Progenitor cell of endocrine pancreas (in vitro differentiated cells): ENCODE measurements at regions not wholly inside any gene's neighbourhood (a gene's known extent, or its start where the extent isn't known, plus 50 kb on each side); places are given as distances from the start of the nearest gene placed in this dataset.
A peak's percentile ranks its signal among the peaks of the same experiment; 100 is the strongest.

Experiments
- DNase-seq: peaks from one replicate; pipeline ENCODE4 v3.0.0; 2021; ENCODE audit warnings: low spot score; ENCODE audit not compliant: unreplicated experiment
- H3K27ac Mint-ChIP-seq: 2 replicates; pipeline ENCODE4 v1.8.0; 2021; ENCODE audit warnings: mild to moderate bottlenecking, moderate library complexity, mixed read lengths
- H3K27me3 Mint-ChIP-seq: 2 replicates; pipeline ENCODE4 v1.8.0; 2021; ENCODE audit warnings: mixed read lengths
- H3K36me3 Mint-ChIP-seq: 2 replicates; pipeline ENCODE4 v1.8.0; 2022; ENCODE audit warnings: mixed read lengths; ENCODE audit not compliant: insufficient read depth
- H3K4me1 Mint-ChIP-seq: 2 replicates; pipeline ENCODE4 v1.8.0; 2021; ENCODE audit warnings: low read depth, mixed read lengths
- H3K4me3 Mint-ChIP-seq: 2 replicates; pipeline ENCODE4 v1.8.0; 2021; ENCODE audit warnings: low read depth, mild to moderate bottlenecking, moderate library complexity, mixed read lengths
- H3K9me3 Mint-ChIP-seq: 2 replicates; pipeline ENCODE4 v1.8.0; 2021; ENCODE audit warnings: low read depth, mixed read lengths
- TF ChIP-seq, protein P1 (sequence below): fragments of 200-600 bp; sonication (generic); IDR thresholded peaks from one replicate; pipeline ENCODE4 v1.5.0; 2021; ENCODE audit warnings: antibody characterized with exemption, mild to moderate bottlenecking; ENCODE audit not compliant: unreplicated experiment

DNA sequence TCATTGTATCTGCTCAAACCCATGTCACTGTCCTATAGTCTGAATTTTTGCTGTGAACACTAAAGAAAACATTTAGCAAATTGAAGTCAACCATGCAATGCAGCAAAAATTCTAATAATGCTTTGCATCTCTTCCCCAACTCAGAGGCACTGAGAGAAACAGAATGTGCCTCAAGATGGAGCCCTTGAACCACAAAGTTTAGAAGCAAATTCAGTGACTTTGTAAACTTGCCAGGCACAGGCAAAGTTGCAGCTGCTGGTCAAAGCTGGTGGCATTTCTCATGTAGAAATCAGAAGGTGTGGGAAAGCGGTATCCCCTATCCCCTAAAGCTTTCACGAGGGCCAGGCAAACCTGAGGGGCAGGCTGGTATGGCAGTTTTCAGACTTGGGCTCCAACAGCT is 121.7 kb upstream of the DIPK2B start:
- H3K4me3 Mint-ChIP-seq: no peak overlapping the region
- no peaks in the 10 kb centered on the region for H3K4me1 Mint-ChIP-seq

DNA sequence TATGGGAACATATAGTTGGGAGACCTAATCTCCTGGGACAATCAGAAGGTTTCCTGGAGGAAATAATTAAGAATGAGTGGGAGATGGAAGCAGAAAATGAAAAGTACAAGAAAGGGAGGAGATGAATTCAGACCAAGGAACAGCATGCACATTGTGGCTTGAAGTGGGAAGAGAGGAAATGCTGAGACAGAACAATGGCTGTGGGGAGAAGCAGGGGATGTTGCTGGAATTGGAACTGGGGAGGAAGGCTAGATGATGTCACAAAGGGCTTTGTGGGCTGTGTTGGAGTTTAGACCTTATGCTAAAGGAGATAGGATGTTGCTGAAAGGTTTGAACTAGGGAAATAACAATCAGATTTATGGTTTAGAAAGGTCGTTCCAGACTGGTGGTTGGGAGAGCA is 119.5 kb upstream of the DIPK2B start:
- TF ChIP-seq, protein P1, sequence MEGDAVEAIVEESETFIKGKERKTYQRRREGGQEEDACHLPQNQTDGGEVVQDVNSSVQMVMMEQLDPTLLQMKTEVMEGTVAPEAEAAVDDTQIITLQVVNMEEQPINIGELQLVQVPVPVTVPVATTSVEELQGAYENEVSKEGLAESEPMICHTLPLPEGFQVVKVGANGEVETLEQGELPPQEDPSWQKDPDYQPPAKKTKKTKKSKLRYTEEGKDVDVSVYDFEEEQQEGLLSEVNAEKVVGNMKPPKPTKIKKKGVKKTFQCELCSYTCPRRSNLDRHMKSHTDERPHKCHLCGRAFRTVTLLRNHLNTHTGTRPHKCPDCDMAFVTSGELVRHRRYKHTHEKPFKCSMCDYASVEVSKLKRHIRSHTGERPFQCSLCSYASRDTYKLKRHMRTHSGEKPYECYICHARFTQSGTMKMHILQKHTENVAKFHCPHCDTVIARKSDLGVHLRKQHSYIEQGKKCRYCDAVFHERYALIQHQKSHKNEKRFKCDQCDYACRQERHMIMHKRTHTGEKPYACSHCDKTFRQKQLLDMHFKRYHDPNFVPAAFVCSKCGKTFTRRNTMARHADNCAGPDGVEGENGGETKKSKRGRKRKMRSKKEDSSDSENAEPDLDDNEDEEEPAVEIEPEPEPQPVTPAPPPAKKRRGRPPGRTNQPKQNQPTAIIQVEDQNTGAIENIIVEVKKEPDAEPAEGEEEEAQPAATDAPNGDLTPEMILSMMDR: no peak
- DNase-seq: no peak
- H3K27me3 Mint-ChIP-seq: no peaks in the 10 kb centered on the region
- H3K27ac Mint-ChIP-seq: no peak overlapping the region
- H3K4me3 Mint-ChIP-seq: no peak overlapping the region
- peaks cover 41% of the 10 kb centered on the region for H3K9me3 Mint-ChIP-seq
- no peaks in the 10 kb centered on the region for H3K36me3 Mint-ChIP-seq
- H3K4me1 Mint-ChIP-seq: no peaks in the 10 kb centered on the region

More for the DNA sequence above, 121.7 kb upstream of the DIPK2B start:
- TF ChIP-seq, protein P1: peak; percentile 47
- H3K27me3 Mint-ChIP-seq: no peaks in the 10 kb centered on the region
- no peak overlapping the region for H3K27ac Mint-ChIP-seq
- no peak for DNase-seq
- peaks cover 2% of the 10 kb centered on the region for H3K36me3 Mint-ChIP-seq
- H3K9me3 Mint-ChIP-seq: peaks cover 27% of the 10 kb centered on the region

DNA sequence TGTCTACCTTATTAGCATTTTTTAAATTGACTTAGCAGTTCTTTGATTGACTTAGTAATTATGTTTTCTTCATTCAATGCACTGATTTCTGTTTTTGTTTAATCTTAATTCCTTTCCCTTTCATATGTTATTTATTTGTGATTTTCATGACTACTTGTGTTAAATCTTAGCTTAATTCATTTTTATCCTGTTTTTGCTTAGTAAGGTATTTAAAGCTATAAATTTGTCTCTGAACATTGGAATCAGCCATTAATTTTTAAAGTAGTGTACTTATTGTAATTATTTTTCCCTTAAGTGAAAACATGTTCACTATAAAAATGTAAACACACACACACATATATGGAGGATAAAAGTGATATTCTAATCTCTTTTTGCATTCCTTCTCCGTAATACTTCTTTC is 109.1 kb upstream of the DIPK2B start:
- H3K36me3 Mint-ChIP-seq: no peaks in the 10 kb centered on the region
- H3K4me3 Mint-ChIP-seq: no peak overlapping the region
- no peak overlapping the region for H3K27ac Mint-ChIP-seq
- no peaks in the 10 kb centered on the region for H3K4me1 Mint-ChIP-seq
- DNase-seq: no peak
- TF ChIP-seq, protein P1: no peak
- peaks cover 19% of the 10 kb centered on the region for H3K9me3 Mint-ChIP-seq
- no peaks in the 10 kb centered on the region for H3K27me3 Mint-ChIP-seq

DNA sequence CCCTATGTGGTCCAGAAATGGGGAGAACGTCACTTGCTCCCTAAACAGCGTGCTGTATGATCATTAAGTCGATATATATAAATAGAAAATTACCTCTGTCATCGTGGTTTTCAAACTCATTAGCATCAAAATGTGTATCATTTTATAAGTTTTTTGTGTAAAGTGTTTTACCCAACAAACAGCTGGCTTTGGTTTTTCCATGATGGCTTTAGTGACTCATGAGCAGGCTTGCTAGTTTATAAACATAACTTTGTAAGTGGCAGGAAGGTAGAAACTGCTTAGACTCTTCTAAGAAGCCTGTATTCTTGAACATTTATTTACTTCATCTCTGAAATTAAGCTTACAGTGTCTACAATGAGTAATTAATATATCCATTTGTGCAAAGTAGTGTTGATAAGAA is 108.4 kb upstream of the DIPK2B start:
- no peaks in the 10 kb centered on the region for H3K36me3 Mint-ChIP-seq

DNA sequence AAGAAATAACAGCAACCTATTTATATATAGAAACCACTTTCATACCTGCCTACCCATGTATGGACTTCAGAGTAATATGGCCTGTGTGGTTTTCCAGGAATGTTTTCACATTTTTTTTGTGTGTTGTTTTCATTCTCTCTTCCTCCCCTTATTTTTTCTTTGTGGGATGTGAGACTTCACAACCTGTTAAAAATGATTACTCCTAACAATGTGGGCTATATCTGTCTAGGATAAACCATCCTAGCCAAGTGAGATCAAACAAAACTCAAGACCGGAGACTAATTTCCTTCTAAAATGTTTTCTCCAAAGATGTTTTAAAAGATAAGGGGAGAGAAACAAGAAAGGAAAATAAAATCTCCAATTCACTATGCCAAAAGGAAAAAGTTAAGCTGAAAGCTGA is 106.1 kb upstream of the DIPK2B start:
- Mint-ChIP-seq H3K36me3 (no peaks in the 10 kb centered on the region), H3K27ac (no peak overlapping the region), H3K27me3 (no peaks in the 10 kb centered on the region), H3K4me1 (no peaks in the 10 kb centered on the region), H3K9me3 (peaks cover 7% of the 10 kb centered on the region), H3K4me3 (no peak overlapping the region)
- no peak for DNase-seq
- TF ChIP-seq, protein P1: no peak

More for the DNA sequence above, 108.4 kb upstream of the DIPK2B start:
- DNase-seq: no peak
- Mint-ChIP-seq H3K4me1 (no peaks in the 10 kb centered on the region), H3K4me3 (no peak overlapping the region), H3K9me3 (peaks cover 12% of the 10 kb centered on the region), H3K27me3 (no peaks in the 10 kb centered on the region), H3K27ac (no peak overlapping the region)
- TF ChIP-seq, protein P1: no peak
